NOMO-1 treated with dmso at 0.1 percent for 144 hours (cell line): ENCODE measurements at regions not wholly inside any gene's neighbourhood (a gene's known extent, or its start where the extent isn't known, plus 50 kb on each side); places are given as distances from the start of the nearest gene placed in this dataset.
"Not testable (repeated sequence)": the region's sequence is repeated elsewhere in the genome, so short reads cannot be mapped to it uniquely, and the experiment has no call there.

Experiments
- DNase-seq: peaks from one replicate; lab custom pipeline; 2025; ENCODE audit not compliant: unreplicated experiment; lab: John Stamatoyannopoulos, UW

DNA sequence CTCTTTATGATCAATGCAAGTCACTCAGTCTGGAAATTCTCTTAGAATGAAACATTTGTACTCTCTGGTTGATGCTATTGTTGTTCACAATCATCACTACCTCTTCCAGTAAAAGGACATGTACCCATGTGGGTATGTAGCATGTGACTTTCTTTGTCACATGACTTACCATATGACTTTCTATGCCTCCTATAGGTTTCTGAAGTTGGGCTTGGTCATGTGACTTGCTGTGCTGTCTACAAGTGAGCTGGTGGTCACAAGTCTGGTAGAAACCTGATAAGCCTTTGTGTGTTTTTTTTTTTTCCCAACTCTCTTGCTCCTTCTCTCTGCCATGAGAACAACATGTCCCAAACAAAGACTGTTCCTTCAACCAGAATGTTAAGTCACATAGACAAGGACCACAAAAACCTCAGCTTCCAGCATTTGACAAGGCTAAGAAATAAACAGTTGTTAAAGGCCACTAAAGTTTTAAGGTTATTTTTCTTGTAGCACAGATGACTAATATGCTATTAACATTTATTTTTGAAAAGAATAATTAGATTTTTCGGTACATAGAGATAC, 379.2 kb upstream of the SLC35B3 start:
- no peak for DNase-seq

DNA sequence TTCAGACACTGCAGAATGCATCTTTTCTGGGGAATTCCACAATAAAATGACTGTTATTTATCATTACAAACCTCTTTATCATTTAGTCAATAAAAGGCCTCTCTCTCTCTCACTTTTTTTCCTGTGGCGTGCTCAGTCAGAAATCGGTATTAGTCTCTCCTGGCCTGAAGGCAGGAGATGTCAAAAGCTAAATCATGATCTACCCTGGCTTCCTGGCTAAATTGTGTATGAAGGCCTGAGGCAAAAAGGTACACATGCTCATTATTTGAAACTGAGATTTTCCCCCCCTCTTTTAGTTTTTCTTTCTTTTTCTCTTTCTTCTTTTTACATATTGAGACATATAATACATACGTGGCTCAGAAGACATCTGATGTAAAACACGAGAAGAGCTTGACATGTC, 375.0 kb upstream of the SLC35B3 start:
- no peak for DNase-seq

DNA sequence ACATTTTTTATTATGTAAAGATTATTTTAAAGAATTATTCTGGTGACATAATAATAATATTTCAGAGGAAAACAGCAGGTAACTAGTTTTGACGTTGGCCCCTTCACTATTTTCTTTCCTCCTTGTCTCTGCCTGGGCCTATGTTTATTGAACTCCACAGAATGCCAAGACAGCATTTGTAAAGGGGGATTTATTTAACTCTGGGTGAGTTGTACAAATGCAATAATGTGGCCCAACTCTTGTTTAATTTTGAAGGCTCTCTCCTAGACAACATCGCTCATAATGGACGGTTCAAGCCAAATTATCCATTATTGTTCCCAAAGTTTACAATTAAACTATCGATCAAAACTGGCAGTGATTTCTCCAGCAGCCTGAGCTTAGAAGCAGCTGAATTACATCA, 374.3 kb upstream of the SLC35B3 start:
- DNase-seq = no peak

DNA sequence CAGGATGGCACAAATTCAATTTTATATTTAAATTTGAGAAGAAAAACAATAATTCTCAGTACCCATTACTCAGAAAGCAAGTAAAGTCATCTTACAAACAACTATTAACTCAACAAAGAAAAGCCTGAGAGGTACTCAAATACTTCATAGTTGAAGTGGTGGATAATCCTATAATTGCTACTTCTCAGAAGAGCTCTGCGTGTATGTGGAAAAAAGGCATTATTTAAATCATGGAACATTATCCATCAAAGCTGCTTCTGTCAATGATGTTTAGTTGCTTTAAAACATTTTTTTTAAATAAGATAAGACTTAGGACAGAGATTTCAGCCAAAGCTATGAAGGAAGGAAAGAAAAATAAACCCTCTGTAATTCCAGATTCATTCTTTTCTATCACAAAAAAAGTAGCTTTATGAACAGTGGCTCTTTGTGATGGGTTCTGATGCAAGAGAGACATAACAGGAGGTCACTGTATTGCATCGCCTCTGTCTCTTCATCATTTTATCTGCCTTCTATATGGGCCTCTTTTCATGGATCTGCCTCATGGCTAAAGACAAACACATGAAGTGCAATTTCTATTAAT, 367.9 kb upstream of the SLC35B3 start:
- no peak for DNase-seq

DNA sequence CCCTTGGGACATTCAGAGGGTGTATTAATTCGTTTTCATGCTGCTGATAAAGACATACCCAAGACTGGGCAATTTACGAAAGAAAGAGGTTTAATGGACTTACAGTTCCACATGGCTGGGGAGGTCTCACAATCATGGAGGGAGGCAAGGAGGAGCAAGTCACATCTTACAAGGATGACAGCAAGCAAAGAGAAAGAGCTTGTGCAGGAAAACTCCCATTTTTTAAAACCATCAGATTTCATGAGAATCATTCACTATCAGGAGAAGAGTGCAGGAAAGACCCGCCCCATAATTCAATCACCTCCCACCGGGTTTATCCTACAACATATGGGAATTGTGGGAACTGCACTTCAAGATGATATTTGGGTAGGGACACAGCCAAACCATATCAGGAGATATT, 367.1 kb upstream of the SLC35B3 start:
- not testable (repeated sequence) for DNase-seq

DNA sequence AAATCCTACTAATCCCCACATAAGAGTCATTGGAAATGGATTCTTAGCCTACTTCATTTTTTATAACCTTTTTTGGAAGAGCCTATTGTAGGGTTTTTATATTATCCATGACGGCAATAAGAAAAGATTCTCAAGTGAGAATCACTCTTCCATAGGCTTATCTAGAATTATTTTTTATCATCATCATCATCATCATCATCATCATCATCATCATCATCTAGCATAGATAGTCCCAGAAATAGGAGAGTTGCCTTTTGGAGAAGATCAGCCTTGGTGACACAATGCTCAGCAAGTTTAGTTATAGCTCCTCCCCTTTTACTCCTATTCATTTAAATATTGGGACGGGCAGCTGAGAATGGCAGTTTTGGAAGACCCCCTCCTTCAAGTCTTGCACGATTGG, 359.1 kb upstream of the SLC35B3 start:
- DNase-seq = no peak

DNA sequence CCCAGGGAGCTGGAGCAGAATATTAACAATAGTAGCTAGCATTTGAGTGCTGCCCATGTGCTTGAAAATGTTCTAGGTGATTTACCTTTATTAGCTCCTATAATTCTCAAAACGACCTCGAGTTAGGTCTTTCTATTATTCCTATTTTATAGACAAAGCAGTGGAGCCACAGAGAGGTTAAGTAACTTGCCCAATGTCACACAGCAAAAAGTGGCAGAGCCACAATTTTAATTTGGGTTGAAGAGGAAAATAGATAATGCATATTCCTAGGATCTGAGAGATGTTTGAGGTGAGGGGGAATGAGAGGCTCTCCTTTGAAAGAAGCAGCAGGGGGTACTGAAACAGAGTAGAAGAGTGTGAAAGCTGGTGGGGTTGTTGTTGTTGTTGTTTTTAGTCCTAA, 354.5 kb upstream of the SLC35B3 start:
- no peak for DNase-seq

DNA sequence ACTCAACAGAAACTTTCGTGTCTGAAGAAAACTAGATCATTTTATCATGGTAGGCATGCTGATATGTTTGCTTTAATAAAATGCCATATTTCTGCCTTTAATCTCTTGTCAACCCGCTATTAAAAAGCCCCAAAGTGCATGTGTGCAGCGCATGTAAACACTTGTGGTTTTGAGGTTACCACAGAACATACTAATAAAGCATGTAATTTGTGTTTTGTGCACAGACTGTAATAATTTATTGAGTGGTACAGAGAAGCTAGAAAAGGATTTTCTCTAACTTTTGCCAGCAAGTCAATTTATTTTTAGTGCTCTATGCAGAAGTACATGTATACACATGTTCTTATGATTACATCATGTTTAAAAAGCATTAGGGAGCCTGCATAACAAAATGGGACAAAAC, 349.9 kb upstream of the SLC35B3 start:
- no peak for DNase-seq

DNA sequence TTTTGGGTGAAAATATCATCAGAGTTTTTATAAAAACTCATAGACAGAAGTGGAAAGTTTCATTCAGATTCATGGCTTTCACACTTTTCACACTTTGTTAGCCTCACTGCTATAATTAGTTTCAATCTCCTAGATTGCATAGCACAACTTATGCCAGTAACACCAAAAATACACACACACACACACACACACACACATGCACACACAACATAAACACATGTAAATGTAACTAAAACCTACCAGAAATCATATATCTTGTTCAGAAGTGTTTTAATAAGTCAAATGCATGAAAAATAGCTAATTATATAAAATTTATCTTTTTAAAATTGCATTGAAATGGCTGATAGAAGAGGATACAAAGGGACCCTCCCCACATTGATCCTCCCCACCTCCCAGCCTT, 347.8 kb upstream of the SLC35B3 start:
- DNase-seq = no peak

DNA sequence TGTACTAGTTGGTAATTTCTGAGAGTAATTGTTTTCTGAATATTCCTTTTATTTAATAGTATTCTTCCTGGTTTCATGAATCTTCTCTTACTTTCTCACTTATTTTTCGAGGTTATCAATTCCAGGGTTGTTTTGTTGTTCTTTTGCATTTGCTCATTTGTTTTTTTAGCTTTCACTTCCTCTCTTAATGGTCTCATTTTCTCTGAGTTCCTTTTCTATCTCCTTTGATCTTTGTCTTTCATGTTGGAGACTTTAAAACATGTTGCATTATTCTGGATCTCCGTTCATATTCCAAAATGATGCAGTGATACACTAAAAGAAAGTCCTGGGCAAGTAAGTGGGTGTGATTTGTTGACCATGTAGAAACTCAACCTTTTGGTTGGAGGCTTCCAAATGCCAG, 345.3 kb upstream of the SLC35B3 start:
- no peak for DNase-seq

DNA sequence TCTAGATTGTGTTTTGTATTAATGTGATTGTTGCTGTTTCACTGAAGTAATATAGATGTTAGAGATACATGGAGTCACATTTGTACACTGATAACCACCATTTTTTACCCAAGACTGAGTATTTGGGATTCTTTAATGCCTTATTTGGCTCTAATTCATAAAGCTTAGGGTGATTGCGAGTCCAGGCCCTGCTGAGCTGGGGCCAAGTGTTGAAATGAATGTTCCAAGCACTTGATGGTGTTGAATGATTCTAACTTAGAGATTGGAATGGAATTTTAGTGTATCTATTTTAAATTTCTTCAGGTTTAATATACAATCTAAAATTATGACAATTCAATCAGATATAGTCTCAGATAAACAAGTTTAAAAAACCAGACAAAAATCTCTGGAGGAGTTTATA, 329.4 kb upstream of the SLC35B3 start:
- no peak for DNase-seq

DNA sequence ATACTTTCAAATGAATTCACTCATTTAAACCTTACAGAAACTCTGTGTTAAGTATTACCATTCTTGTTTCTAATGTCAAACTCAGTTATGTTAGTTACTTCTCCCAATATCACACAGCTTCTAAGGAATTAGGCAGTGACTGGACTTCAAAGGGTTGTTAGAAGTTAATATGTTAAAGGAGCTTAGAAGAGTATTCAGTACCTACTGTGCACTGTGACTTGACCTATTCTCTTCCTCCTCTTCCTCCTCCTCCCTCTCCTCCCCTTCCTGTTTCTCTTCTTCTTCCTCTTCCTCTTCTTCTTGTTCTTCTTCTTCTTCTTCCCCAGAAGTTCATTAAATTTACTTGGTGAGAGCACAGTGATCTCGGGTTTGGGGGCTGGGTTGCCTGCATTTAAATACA, 325.6 kb upstream of the SLC35B3 start:
- DNase-seq = no peak

DNA sequence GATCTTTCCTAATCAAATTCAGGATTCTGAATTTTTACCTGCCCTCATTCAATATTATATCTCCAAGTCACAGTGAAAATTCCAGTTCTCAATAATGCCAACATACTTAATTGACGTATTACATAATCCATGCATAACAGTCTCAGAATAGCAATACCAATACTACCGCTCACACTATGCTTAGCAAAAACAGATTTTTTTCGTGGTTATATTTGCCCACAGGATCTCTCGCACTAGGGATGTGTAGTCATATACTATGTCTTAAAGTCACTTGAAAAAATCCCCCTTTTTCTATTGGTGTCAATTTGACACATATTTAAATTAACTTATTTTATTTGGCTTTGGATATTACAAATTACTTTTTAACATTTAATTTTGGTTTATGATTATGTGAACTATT, 323.1 kb upstream of the SLC35B3 start:
- DNase-seq = no peak

DNA sequence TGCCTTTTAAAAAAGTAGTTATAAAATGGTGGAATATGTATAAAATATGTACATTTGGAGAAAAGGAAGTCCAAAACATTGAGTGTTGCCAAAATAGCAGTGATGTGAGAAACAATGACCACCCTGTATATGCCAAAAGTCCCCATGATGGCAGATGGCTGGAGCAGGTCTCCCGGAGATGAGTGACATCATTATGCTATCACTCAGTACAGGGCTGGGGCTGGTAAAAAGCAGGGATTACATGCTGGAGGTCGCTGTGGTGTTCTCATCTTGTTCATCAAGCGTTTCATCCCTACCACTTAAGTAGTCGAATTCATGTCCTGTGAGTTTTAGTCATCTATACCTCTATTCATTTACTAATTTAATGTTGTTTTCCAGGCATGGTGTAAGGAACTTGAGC, 315.3 kb upstream of the SLC35B3 start:
- no peak for DNase-seq

DNA sequence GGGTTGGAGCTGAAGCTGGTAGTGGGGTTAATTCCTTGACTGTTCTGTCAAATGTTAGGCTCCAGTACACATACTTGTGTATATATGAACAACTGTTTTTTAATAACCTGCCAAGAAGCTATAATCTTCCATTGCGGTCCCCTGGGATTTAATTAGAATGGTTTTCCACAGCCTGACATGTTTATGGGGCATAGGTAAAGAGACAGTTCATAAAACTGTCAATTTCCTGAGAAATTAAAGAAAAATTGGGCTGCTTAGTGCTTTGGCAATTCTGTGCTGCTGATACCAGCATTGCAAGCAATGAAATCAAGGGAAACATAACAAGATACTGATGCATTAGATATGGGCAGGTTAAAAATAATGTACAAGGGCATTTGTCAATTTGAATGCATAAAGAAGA, 314.1 kb upstream of the SLC35B3 start:
- DNase-seq = no peak

DNA sequence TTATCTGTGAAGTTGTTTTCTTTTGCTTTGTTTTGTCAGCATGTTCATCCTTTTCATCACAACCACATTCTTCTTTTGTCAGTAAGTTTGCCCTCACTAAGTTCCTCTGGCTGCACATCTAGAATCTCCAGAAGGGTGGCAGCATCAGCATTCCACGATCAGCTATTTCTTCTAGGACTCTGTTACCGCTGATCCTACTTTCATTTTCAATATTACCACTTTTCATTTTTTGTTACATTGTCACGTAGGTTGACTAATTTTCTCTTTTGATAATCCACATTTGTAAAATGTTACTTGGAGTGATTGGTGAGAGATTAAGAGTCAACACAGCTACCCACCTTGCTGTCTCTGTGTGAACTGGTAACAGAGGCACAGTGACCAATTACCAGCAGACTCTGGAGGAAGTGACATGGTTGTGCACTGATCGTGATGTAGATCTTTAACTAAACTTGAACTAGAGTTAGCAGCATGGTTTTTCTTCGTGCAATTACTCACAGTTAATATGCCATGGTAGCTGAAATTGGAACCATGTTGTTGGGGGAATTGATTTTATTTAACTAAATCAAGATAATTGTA, 307.9 kb upstream of the SLC35B3 start:
- peak; percentile 24 for DNase-seq

DNA sequence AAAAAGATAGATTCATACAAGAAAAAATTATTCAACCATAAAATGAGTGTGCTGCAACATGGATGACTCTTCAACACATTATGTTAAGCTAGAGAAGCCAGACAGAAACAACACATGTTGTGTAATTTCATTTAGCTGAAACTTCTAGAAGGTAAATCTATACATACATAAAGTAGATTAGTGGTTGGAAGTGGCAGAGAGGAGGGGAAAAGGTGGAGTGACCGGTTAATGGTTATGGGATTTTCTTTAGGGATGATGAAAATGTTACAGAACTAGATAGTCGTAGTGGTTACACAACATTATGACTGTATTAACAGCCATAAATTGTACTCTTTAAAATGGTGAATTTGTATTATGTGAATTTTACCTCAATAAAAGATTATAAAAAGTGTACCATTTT, 304.1 kb upstream of the SLC35B3 start:
- no peak for DNase-seq

DNA sequence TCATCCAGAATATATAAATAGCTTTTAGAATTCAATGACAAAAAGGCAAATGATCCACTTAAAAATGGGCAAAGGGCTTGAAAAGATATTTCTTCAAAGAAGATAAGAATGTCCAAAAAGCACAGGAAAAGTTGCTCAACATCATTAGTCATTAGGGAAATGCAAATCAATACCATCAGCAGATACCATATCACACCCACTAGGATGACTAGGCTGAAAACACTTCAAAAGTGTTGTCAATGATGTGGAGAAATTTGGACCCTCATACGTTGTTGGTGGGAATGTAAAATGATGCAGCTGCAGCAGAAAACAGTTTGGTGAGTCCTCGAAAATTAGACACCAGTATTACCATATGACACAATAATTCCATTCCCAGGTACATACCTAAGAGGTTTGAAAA, 303.6 kb upstream of the SLC35B3 start:
- no peak for DNase-seq

DNA sequence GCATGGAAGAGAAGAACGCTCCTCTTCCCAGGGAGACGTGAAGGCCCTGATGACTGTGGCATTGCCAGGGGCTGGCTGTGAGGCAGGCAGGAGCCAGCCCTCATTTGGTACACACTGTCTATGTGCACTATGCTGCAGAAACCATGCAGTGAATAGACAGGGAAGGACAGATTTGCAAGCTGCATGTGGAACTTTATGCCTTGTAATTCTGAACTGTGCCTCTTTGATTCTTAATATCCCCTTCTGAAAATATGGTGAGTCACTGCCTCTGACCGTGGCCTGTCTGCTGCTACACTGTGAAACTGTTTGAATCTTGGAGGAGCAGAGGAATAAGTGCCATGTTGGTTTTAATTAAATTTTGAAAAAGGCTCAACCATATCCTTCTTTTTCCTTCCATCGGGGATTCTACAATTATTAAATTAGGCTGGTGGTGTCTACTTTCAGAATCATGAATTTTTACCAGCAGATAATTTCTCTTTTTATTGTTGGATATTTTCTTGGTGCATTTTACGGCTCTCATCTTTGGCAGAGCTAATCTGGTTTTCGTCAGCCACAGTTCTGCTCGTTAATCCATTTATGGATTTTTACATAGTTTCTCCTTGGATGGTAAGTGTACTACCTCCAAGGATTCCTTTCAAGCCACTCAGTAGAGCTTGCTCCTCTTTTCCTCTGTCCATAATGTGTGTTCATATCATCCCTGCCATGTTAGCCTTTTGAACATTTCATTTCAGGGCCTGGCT, 301.0 kb upstream of the SLC35B3 start:
- DNase-seq = no peak

DNA sequence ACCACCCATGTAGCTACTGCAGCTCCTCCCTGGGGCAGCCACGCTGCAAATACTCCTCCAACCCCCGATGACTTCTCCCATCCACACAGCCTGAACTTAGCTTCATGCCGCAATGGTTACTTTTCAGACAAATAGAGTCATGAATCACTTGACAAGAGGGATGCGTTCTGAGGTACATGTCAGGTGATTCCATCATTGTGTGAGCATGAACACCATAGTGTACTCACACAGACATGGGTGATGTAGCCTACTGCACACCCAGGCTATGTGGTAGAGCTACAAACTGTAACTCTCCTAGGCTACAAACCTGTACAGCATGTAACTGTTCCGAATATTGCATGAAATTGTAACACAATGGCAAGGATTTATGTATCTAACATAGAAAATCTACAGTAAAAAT, 298.5 kb upstream of the SLC35B3 start:
- no peak for DNase-seq

DNA sequence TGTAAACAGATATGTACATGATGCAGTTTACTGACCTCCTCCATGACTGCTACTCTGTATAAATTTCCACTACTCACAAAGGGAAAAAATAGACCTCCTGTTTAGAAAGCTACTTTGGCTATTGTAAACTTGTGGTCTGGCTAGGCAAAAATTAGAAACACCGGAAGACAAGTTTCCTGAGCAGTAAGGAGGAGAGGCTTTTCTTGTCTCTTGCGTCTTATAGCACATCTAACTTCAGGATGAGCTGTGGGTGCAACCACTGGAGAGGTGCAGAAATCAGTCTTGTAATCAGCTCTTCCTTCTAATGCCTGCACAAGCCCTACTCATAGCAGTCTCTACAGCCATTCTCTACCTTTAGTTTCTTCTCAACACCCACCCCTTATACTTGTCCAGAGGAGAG, 296.5 kb upstream of the SLC35B3 start:
- DNase-seq = no peak

DNA sequence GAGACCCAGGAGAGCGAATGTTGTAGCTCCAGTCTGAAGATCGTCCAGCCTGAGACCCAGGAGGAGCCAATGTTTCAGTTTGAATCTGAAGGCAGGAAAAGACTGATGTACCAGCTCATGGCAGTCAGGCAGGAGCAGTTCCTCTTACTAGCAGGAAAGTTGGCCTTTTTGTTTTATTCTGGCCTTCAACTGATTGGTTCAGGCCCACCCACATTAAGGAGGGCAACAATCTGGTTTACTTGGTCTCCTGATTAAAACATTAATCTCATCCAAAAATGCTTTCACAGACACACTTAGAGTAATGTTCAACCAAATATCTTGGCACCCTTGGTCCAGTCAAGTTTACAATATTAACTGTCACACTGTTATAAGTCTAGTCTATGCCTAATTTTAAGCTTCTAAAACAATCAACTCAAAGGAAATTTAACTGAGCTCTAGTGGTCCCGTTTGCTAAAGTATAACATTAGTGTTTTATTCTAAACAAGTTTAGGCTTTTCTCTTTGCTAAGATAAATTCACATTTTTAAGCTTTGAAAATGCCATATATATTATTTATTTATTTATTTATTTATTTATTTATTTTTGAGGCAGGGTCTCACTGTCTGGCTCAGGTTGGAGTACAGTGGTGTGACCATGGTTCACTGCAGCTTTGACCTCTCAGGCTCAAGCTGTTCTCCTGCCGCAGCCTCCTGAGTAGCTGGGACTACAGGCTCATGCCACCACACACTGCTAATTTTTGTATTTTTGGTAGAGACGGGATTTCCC, 275.5 kb upstream of the SLC35B3 start:
- DNase-seq = no peak
